SK-N-SH (cell line): ENCODE measurements at regions not wholly inside any gene's neighbourhood (a gene's known extent, or its start where the extent isn't known, plus 50 kb on each side); places are given as distances from the start of the nearest gene placed in this dataset.

ENCODE experiments used
- EP300 ChIP-seq, 2 experiments: IDR thresholded peaks; 2 replicates each; pipeline versions ENCODE4 v1.4.0 to v1.6.1; 2012; ENCODE audit warnings: borderline replicate concordance in 1 of 2, low read depth in 1 of 2, low read length in 1 of 2
- GABPA ChIP-seq: IDR thresholded peaks from 2 replicates; pipeline ENCODE4 v1.4.0; 2012; ENCODE audit warnings: low read depth, mild to moderate bottlenecking
- SIN3A ChIP-seq: IDR thresholded peaks from 2 replicates; pipeline ENCODE4 v1.6.1; 2012; ENCODE audit warnings: low read depth, mild to moderate bottlenecking, low read length, moderate library complexity, borderline replicate concordance
- ZBTB33 ChIP-seq: IDR thresholded peaks from 2 replicates; pipeline ENCODE4 v1.4.0; 2012; ENCODE audit warnings: low read depth, borderline replicate concordance
- TF ChIP-seq, protein P1 (sequence below): fragments of 200-600 bp; sonication (generic); IDR thresholded peaks from 2 replicates; pipeline ENCODE4 v1.6.1; 2017; ENCODE audit warnings: antibody characterized with exemption, mild to moderate bottlenecking, moderate library complexity

DNA sequence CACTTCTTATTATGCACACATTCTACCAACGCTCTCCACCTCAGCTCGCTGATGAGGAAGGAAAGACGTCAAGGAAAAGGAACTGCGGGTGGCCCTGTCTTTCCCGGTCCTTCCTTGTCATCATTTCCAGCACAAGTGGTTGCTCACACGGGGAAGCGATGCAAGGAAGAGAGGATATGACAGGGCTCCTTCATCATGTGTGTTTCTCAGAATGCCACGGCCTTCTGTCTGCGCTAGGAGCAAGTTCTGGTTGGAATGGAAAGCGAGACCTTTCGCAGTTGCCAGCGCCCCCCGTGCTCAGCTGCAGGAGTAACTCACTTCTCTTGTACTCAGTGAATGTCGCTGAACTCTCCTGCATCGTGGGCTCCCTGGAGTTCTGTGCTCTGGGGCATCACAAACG is 191.8 kb upstream of the GLI2 start:
- TF ChIP-seq ZBTB33 (no peak), GABPA (no peak), SIN3A (no peak), EP300 (IDR thresholded peaks at IDR 0.05; ENCODE audit: borderline replicate concordance in 1 of 2, low read depth in 1 of 2, low read length in 1 of 2) (no peak)
- TF ChIP-seq, protein P1, sequence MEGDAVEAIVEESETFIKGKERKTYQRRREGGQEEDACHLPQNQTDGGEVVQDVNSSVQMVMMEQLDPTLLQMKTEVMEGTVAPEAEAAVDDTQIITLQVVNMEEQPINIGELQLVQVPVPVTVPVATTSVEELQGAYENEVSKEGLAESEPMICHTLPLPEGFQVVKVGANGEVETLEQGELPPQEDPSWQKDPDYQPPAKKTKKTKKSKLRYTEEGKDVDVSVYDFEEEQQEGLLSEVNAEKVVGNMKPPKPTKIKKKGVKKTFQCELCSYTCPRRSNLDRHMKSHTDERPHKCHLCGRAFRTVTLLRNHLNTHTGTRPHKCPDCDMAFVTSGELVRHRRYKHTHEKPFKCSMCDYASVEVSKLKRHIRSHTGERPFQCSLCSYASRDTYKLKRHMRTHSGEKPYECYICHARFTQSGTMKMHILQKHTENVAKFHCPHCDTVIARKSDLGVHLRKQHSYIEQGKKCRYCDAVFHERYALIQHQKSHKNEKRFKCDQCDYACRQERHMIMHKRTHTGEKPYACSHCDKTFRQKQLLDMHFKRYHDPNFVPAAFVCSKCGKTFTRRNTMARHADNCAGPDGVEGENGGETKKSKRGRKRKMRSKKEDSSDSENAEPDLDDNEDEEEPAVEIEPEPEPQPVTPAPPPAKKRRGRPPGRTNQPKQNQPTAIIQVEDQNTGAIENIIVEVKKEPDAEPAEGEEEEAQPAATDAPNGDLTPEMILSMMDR: no peak
